ENCODE measurements at regions not wholly inside any gene's neighbourhood (a gene's known extent, or its start where the extent isn't known, plus 50 kb on each side); places are given as distances from the start of the nearest gene placed in this dataset.

DNA sequence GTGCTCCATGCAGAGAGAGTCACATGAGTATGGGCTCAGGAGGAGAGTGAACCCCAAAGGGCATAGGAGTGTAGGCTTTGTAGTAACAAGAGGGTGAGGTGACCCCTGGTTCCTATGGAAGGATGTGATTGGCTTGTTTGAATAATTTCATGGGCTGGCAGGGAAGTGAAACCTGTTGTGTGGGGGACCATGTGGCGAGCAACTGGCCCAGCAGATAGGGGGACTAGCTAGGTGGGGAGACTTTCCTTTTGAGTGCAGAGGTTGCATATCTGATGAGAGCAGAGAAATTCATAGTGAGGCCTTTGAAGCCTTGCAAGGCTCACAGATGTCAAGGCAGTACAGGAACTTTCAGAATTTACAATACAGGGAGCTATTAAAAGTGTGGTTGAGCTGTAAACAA is 247.9 kb upstream of the SLC35B3 start:
- no peak overlapping the region for H3K4me3 ChIP-seq (ENCODE audit: low read depth in 1 of 3, low read length in 3 of 3)
- FAIRE-seq (no peak), DNase-seq (no peak)
- no peak overlapping the region for H3K27ac ChIP-seq (ENCODE audit: low read depth in 1 of 3, low read length in 2 of 3)
- no peaks in the 10 kb centered on the region for H3K36me3 ChIP-seq (ENCODE audit: control insufficient read depth in 3 of 3, insufficient read depth in 2 of 3, low read depth in 1 of 3, low read length in 3 of 3)
- H3K4me1 ChIP-seq (ENCODE audit: control insufficient read depth in 3 of 3, insufficient read depth in 2 of 3, low read depth in 1 of 3, low read length in 2 of 3): no peaks in the 10 kb centered on the region
- 70 to 80% (median 77%) methylated on average over 1 of the region's 1 CpG for WGBS, 3 donors
- no peaks in the 10 kb centered on the region for H3K27me3 ChIP-seq (ENCODE audit: control insufficient read depth in 3 of 3, insufficient read depth in 3 of 3, low read length in 3 of 3)
- no peaks in the 10 kb centered on the region for H3K9me3 ChIP-seq (ENCODE audit: control insufficient read depth in 2 of 2, insufficient read depth in 1 of 2, low read depth in 1 of 2, low read length in 1 of 2)

DNA sequence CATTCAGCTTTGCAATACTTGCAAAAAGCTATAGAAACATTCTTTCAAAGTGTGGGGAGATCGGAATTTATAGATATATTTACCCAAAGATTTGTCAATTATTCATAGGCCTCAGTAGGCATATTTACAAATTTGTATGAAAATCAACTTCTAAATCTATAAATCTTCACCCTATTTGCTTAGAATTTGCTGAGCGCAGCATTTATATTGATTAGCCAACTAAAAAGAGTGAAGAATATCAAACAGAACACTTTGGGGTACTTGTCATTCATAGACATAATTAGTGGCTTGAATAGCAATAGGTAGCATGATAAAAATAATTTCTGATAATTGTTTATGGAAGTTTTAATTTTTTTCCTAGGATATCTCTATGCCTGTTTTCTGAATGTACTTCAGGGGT is 244.5 kb upstream of the SLC35B3 start:
- FAIRE-seq (no peak), DNase-seq (no peak)
- WGBS, 3 donors: 58 to 78% (median 77%) methylated on average over 2 of the region's 2 CpGs

DNA sequence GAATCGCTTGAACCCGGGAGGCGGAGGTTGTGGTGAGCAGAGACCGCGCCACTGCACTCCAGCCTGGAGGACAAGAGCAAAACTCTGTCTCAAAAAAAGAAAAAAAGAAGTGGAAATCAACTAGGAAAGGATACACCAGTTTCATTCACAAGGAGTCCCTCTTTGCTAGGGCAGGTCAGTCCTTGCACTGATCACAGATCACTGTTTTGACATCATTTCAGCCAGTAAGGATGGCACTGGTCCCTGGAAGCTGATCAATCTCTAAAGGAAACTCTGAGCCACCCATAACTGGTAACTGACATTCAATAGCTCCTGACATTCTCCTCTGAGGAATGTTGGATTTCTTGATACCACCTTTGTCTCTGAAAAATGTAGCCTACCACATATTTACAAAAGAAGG is 243.1 kb upstream of the SLC35B3 start:
- H3K4me1 ChIP-seq (ENCODE audit: control insufficient read depth in 3 of 3, insufficient read depth in 2 of 3, low read depth in 1 of 3, low read length in 2 of 3): no peaks in the 10 kb centered on the region
- FAIRE-seq (no peak), DNase-seq (no peak)
- no peak overlapping the region for H3K27ac ChIP-seq (ENCODE audit: low read depth in 1 of 3, low read length in 2 of 3)
- no peaks in the 10 kb centered on the region for H3K36me3 ChIP-seq (ENCODE audit: control insufficient read depth in 3 of 3, insufficient read depth in 2 of 3, low read depth in 1 of 3, low read length in 3 of 3)
- H3K27me3 ChIP-seq (ENCODE audit: control insufficient read depth in 3 of 3, insufficient read depth in 3 of 3, low read length in 3 of 3): no peaks in the 10 kb centered on the region
- WGBS, 3 donors: 92 to 98% (median 93%) methylated on average over 5 of the region's 5 CpGs
- no peak overlapping the region for H3K4me3 ChIP-seq (ENCODE audit: low read depth in 1 of 3, low read length in 3 of 3)
- H3K9me3 ChIP-seq (ENCODE audit: control insufficient read depth in 2 of 2, insufficient read depth in 1 of 2, low read depth in 1 of 2, low read length in 1 of 2): no peaks in the 10 kb centered on the region

More for the DNA sequence above, 244.5 kb upstream of the SLC35B3 start:
- Histone ChIP-seq H3K4me3 (ENCODE audit: low read depth in 1 of 3, low read length in 3 of 3) (no peak overlapping the region), H3K9me3 (ENCODE audit: control insufficient read depth in 2 of 2, insufficient read depth in 1 of 2, low read depth in 1 of 2, low read length in 1 of 2) (no peaks in the 10 kb centered on the region), H3K4me1 (ENCODE audit: control insufficient read depth in 3 of 3, insufficient read depth in 2 of 3, low read depth in 1 of 3, low read length in 2 of 3) (no peaks in the 10 kb centered on the region), H3K27me3 (ENCODE audit: control insufficient read depth in 3 of 3, insufficient read depth in 3 of 3, low read length in 3 of 3) (no peaks in the 10 kb centered on the region), H3K27ac (ENCODE audit: low read depth in 1 of 3, low read length in 2 of 3) (no peak overlapping the region), H3K36me3 (ENCODE audit: control insufficient read depth in 3 of 3, insufficient read depth in 2 of 3, low read depth in 1 of 3, low read length in 3 of 3) (no peaks in the 10 kb centered on the region)

DNA sequence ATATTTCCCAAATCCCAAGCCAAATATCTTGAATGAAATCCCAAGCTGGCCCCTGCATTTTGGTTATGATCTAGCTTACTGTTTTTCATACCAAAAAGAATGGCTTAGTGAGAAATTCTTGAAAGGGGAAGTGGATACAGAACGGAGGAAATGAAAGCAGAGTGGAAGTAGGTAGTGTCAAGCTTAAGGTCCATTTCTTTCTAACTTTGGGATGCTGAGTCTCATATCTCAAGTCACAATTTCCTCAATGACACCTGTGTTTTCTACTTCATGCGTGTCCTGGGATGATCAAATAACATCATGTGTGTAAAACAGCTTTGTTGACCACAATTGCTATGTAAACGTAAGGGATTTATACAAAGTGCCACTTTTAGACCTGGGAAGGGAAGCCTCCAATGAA is 238.8 kb upstream of the SLC35B3 start:
- Histone ChIP-seq H3K27ac (ENCODE audit: low read depth in 1 of 3, low read length in 2 of 3) (no peak overlapping the region), H3K4me1 (ENCODE audit: control insufficient read depth in 3 of 3, insufficient read depth in 2 of 3, low read depth in 1 of 3, low read length in 2 of 3) (no peaks in the 10 kb centered on the region), H3K27me3 (ENCODE audit: control insufficient read depth in 3 of 3, insufficient read depth in 3 of 3, low read length in 3 of 3) (no peaks in the 10 kb centered on the region), H3K9me3 (ENCODE audit: control insufficient read depth in 2 of 2, insufficient read depth in 1 of 2, low read depth in 1 of 2, low read length in 1 of 2) (no peaks in the 10 kb centered on the region), H3K4me3 (ENCODE audit: low read depth in 1 of 3, low read length in 3 of 3) (no peak overlapping the region), H3K36me3 (ENCODE audit: control insufficient read depth in 3 of 3, insufficient read depth in 2 of 3, low read depth in 1 of 3, low read length in 3 of 3) (no peaks in the 10 kb centered on the region)
- 74 to 84% (median 76%) methylated on average over 3 of the region's 3 CpGs for WGBS, 3 donors
- DNase-seq (no peak), FAIRE-seq (no peak)

DNA sequence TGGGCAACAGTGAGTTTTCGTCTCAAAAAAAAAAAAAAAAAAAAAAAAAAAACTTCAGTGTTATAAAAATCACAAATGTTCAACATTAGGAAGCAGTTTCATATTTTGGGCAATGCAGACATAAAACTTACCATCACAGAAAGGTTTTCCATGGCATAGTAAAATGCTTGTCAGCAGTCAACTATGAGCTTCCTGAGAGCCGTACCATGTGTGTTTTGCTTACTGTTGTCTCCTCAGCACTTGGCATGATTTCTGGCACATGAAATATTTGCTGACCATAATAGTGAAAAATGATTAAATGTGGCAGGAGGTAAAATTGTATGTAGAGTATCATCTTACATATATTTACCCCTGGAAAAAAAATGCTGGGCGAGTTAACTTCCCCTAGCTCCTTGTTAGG is 237.5 kb upstream of the SLC35B3 start:
- 85 to 92% (median 88%) methylated on average over 2 to 3 of the region's 3 CpGs for WGBS, 3 donors
- no peaks in the 10 kb centered on the region for H3K9me3 ChIP-seq (ENCODE audit: control insufficient read depth in 2 of 2, insufficient read depth in 1 of 2, low read depth in 1 of 2, low read length in 1 of 2)
- H3K36me3 ChIP-seq (ENCODE audit: control insufficient read depth in 3 of 3, insufficient read depth in 2 of 3, low read depth in 1 of 3, low read length in 3 of 3): no peaks in the 10 kb centered on the region
- no peak for DNase-seq
- H3K27ac ChIP-seq (ENCODE audit: low read depth in 1 of 3, low read length in 2 of 3): no peak overlapping the region
- no peak for FAIRE-seq
- H3K27me3 ChIP-seq (ENCODE audit: control insufficient read depth in 3 of 3, insufficient read depth in 3 of 3, low read length in 3 of 3): no peaks in the 10 kb centered on the region
- H3K4me3 ChIP-seq (ENCODE audit: low read depth in 1 of 3, low read length in 3 of 3): no peak overlapping the region
- H3K4me1 ChIP-seq (ENCODE audit: control insufficient read depth in 3 of 3, insufficient read depth in 2 of 3, low read depth in 1 of 3, low read length in 2 of 3): no peaks in the 10 kb centered on the region

DNA sequence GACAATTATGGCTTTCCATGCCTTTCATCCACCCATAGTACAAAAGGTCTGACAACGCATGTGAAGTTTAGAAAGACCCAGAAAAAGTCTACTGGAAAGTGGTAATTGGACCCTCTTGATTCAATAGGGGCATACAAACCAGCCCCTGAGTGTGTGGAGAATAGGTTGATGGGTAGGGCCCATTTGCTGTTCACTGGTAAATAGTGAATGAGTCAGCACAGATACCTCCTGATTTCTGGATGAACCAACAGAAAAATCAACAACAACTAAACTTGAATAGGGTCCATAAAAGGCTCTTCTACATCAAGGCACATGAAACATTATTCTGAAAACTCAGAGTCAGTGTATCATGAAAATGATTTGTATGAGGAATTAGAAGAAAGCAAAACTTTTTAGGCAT is 235.4 kb upstream of the SLC35B3 start:
- Histone ChIP-seq H3K27me3 (ENCODE audit: control insufficient read depth in 3 of 3, insufficient read depth in 3 of 3, low read length in 3 of 3) (no peaks in the 10 kb centered on the region), H3K27ac (ENCODE audit: low read depth in 1 of 3, low read length in 2 of 3) (no peak overlapping the region), H3K9me3 (ENCODE audit: control insufficient read depth in 2 of 2, insufficient read depth in 1 of 2, low read depth in 1 of 2, low read length in 1 of 2) (no peaks in the 10 kb centered on the region), H3K36me3 (ENCODE audit: control insufficient read depth in 3 of 3, insufficient read depth in 2 of 3, low read depth in 1 of 3, low read length in 3 of 3) (no peaks in the 10 kb centered on the region), H3K4me1 (ENCODE audit: control insufficient read depth in 3 of 3, insufficient read depth in 2 of 3, low read depth in 1 of 3, low read length in 2 of 3) (no peaks in the 10 kb centered on the region), H3K4me3 (ENCODE audit: low read depth in 1 of 3, low read length in 3 of 3) (no peak overlapping the region)
- WGBS, 3 donors: 78 to 94% (median 88%) methylated on average over 1 of the region's 1 CpG
- FAIRE-seq (no peak), DNase-seq (no peak)

DNA sequence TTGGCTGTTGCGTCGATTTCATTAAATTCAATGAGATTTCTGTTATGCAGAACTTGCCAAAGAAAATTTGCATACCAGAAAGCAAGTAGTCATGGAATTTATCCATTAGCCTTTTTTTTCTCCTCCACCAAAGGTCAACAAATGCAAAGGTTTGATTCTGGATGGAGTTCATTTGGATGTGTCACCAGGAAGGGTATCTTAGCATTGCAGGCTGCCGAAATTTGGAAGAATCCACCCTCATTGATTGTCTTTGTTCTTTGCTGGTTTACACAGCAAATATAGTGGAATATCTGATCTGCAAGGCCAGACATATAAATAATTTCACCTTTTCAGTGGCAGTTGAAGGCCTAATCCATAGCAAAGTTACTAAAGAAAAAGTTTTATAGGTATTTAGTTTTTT is 229.4 kb upstream of the SLC35B3 start:
- Histone ChIP-seq H3K27me3 (ENCODE audit: control insufficient read depth in 3 of 3, insufficient read depth in 3 of 3, low read length in 3 of 3) (no peaks in the 10 kb centered on the region), H3K27ac (ENCODE audit: low read depth in 1 of 3, low read length in 2 of 3) (no peak overlapping the region), H3K4me3 (ENCODE audit: low read depth in 1 of 3, low read length in 3 of 3) (no peak overlapping the region), H3K9me3 (ENCODE audit: control insufficient read depth in 2 of 2, insufficient read depth in 1 of 2, low read depth in 1 of 2, low read length in 1 of 2) (no peaks in the 10 kb centered on the region), H3K4me1 (ENCODE audit: control insufficient read depth in 3 of 3, insufficient read depth in 2 of 3, low read depth in 1 of 3, low read length in 2 of 3) (no peaks in the 10 kb centered on the region), H3K36me3 (ENCODE audit: control insufficient read depth in 3 of 3, insufficient read depth in 2 of 3, low read depth in 1 of 3, low read length in 3 of 3) (no peaks in the 10 kb centered on the region)
- FAIRE-seq (no peak), DNase-seq (no peak)
- WGBS, 3 donors: 81 to 87% (median 87%) methylated on average over 3 of the region's 3 CpGs

DNA sequence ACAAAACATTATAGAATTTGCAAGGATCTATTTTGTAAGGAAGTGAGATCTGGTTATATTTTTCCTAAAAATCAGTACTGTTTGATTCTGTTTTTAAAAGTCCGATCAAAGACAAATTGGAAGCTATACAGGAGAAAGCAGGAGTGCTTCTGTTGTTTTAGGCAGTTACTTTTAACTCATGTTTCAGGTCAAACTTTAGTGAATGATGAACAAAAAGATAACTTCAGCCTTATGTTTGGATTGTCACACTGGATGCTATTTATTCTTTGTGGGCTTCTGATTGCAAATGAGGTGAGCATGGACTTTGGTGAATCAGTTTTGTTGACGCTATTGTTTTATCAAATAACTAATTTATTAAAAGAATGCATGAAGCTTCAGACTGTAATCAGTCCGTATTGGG is 228.7 kb upstream of the SLC35B3 start:
- Histone ChIP-seq H3K9me3 (ENCODE audit: control insufficient read depth in 2 of 2, insufficient read depth in 1 of 2, low read depth in 1 of 2, low read length in 1 of 2) (no peaks in the 10 kb centered on the region), H3K27me3 (ENCODE audit: control insufficient read depth in 3 of 3, insufficient read depth in 3 of 3, low read length in 3 of 3) (no peaks in the 10 kb centered on the region), H3K4me1 (ENCODE audit: control insufficient read depth in 3 of 3, insufficient read depth in 2 of 3, low read depth in 1 of 3, low read length in 2 of 3) (no peaks in the 10 kb centered on the region), H3K36me3 (ENCODE audit: control insufficient read depth in 3 of 3, insufficient read depth in 2 of 3, low read depth in 1 of 3, low read length in 3 of 3) (no peaks in the 10 kb centered on the region), H3K4me3 (ENCODE audit: low read depth in 1 of 3, low read length in 3 of 3) (no peak overlapping the region), H3K27ac (ENCODE audit: low read depth in 1 of 3, low read length in 2 of 3) (no peak overlapping the region)
- no peak for FAIRE-seq
- 60 to 68% (median 67%) methylated on average over 3 of the region's 3 CpGs for WGBS, 3 donors
- DNase-seq: no peak

DNA sequence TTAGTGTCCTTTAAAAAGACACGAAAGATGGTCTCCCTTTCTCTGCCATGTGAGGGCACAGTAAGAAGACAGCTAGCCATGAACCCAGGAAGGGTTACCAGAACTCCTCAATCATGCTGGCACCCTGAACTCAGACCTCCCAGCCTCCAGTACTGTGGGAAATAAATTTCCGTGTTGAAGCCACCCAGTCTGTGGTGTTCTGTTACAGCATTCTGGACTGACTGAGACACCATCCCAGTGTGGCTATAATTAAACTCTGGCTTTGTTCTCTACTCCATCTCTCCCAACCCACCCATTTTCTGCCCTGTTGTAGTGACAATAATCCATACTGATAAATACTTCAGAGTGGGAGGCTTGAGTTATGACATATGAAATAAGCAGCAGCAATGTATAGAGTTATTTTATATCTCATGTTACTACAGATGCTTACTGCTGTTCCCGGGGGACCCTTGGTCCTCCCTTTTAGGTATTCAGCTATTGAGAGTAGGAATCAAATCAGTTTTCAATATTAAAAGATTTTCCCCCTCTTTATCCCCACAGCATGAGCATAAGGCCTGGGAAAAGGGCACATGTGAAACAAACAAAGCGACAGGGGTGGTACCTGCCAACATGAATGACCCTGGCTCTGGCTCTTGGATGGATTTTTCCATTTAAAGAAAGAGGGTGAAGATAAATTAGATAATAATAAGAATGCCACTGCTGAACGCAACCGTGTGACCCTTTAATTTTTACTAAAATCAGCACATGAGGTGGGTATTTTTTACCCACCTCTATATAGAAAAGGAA is 224.3 kb upstream of the SLC35B3 start:
- WGBS, 3 donors: 88 to 93% (median 89%) methylated on average over 6 of the region's 6 CpGs
- H3K9me3 ChIP-seq (ENCODE audit: control insufficient read depth in 2 of 2, insufficient read depth in 1 of 2, low read depth in 1 of 2, low read length in 1 of 2): no peaks in the 10 kb centered on the region
- no peaks in the 10 kb centered on the region for H3K4me1 ChIP-seq (ENCODE audit: control insufficient read depth in 3 of 3, insufficient read depth in 2 of 3, low read depth in 1 of 3, low read length in 2 of 3)
- DNase-seq: no peak
- no peak for FAIRE-seq
- H3K27ac ChIP-seq (ENCODE audit: low read depth in 1 of 3, low read length in 2 of 3): no peak overlapping the region
- no peaks in the 10 kb centered on the region for H3K36me3 ChIP-seq (ENCODE audit: control insufficient read depth in 3 of 3, insufficient read depth in 2 of 3, low read depth in 1 of 3, low read length in 3 of 3)
- no peak overlapping the region for H3K4me3 ChIP-seq (ENCODE audit: low read depth in 1 of 3, low read length in 3 of 3)
- no peaks in the 10 kb centered on the region for H3K27me3 ChIP-seq (ENCODE audit: control insufficient read depth in 3 of 3, insufficient read depth in 3 of 3, low read length in 3 of 3)

Data from small intestine (tissue), 7 donors.